GM19193 (cell line): ENCODE measurements at regions not wholly inside any gene's neighbourhood (a gene's known extent, or its start where the extent isn't known, plus 50 kb on each side); places are given as distances from the start of the nearest gene placed in this dataset.

Experiments used
- POLR2A ChIP-seq: IDR thresholded peaks from 4 replicates; pipeline ENCODE4 v1.6.1; 2011; ENCODE audit not compliant: insufficient read depth, insufficient read length; ENCODE audit errors: extremely low read depth

- no peak for TF ChIP-seq POLR2A
Measured at GRCh38 chr15:58348095-58348812, 83.5 kb upstream of the LIPC start.

GRCh38 chr15:58352026-58352929 is 79.5 kb upstream of the LIPC start:
- no peak for TF ChIP-seq POLR2A

DNA sequence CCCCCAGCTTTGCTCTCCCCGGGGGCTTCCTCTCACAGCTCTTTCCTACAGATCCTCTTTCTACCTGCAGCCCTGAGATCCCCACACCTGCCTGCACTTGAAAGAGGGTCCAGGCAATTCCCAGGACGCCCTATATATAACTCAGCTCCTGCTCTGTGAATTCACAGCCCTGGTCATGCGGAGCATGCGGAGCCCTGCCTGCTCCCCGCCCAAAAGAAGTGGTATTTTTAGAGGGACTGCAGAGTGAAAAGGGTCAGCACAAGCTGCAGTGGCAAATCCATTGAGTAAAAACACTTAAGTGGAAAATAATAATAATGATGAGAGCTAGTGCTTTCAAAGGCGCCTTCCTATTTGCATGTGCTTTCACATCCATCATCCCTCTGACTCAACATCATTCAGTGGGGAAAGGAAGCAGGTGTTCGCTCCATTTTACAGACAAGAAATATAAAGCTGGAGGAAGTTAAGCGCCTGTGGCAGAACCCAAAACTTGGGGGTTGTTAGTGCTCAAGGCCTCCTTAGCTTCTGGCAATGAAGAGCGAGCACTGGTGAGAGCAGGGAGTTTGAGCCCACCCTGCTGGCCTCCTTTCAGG is 76.3 kb upstream of the LIPC start:
- TF ChIP-seq POLR2A, result no peak

DNA sequence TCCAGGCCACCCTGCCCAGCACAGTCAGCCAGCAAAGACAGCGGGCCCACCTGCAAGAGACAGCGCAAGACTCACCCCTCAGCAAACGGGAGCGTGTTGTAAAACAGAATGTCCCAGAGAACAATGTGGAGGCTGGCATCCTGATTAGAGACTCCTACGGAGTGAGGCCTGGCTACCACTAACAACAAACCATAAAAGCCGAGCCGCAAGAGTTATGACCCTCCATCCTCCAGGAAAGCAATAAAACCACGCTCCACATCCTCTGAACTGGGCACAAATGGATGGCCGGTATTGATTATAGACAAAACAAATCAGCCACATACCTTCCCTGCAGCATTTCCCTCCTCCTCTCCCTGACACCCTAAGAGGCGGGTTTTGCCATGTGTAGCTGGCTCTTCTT is 75.8 kb upstream of the LIPC start:
- TF ChIP-seq POLR2A, result no peak

- TF ChIP-seq POLR2A, result no peak
Measured at GRCh38 chr15:58357529-58358476, 74.0 kb upstream of the LIPC start.

DNA sequence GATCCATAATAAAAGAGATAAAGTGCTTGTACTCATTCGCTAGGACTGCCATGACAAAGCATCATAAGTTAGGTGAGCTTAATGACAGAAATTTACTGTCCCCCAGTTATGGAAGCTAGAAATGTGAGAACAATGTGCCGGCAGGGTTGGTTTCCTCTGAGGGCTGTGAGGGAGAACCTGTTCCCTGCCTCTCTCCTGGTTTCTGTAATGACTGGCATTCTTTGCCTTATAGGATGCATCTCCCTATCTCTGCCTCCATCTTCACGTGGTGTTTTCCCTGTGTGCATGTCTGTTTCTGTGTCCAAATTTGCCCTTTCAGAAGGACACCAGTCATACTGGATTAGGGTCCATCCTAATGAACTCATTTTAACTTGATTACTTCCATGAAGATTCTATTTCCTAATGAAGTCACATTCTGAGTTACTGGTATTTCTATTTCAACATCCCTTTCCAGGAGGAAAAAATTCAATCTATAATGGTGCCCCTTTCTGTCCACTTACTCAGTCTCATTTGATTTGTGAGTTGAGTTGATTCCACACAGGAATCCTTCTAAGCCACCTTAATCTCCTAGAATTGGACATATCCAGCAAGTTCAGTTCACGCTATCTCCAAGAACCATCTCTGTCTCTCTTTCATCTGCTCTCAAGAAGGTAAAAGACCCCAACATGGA is 71.2 kb upstream of the LIPC start:
- TF ChIP-seq POLR2A, result no peak

- no peak for TF ChIP-seq POLR2A
Measured at GRCh38 chr15:58361273-58361759, 70.5 kb upstream of the LIPC start.

DNA sequence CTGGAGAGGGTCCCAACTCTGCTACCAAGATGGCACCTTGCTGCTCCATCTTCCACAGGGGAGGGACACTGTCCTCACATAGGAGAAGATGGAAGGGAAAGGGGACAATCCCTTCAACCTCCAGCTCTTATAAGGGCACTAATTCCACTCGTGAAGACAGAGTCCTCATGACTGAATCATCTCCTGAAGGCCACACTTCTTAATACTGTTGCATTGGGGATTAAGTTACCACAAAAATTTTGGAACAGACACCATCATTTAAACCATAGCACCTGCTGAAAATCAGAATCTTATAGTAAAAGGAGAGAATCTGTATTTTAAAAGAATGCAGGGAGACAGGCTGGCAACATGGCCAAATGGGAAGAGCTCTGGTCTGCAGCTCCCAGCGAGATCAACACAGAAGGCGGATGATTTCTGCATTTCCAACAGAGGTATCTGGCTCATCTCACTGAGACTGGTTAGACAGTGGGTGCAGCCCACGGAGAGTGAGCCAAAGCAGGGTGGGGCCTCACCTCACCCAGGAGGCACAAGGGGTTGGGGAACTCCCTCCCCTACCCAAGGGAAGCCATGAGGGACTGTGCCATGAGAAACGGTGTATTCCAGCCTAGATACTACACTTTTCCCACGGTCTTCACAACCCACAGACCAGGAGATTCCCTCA is 69.4 kb upstream of the LIPC start:
- TF ChIP-seq POLR2A, result no peak

GRCh38 chr15:58369261-58369701 is 62.5 kb upstream of the LIPC start:
- no peak for TF ChIP-seq POLR2A

DNA sequence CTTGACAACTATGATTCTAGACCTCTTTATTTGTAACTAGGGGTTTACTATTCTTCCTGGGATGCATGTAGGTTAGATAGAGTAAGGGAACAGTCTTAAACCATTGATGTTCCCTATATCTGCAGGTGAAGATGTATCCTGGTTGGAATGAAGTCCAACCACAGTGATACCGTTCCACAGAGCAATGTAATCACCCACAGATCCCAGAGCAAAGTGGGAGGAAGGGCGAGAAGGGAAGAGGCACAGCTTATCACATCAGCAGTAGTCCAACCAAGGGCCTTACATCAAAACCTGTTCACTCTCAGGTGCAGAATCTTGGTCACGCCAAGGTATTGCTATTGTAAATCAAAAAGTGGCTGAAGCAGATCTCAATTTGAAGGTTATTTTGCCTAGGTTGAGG is 61.8 kb upstream of the LIPC start:
- TF ChIP-seq POLR2A, result no peak

DNA sequence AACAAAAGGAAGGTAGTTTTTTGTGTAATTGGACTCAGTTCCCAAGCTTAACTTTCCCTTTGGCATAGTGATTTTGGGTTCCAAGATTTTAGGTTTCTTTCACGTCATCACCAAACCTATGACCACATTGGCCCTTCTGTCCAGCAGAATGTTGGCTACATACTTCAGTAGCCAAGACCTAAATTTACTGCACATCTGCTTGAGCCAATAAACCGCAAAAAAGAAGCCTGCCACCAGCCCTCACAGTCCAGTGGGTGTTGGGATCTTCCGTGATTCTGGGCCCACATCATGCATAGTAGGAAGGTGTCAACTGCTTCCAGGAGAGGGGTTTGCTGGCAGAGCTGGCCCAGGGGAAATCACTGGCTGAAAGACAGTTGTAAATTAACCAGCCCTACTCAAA is 57.6 kb upstream of the LIPC start:
- TF ChIP-seq POLR2A, result no peak

DNA sequence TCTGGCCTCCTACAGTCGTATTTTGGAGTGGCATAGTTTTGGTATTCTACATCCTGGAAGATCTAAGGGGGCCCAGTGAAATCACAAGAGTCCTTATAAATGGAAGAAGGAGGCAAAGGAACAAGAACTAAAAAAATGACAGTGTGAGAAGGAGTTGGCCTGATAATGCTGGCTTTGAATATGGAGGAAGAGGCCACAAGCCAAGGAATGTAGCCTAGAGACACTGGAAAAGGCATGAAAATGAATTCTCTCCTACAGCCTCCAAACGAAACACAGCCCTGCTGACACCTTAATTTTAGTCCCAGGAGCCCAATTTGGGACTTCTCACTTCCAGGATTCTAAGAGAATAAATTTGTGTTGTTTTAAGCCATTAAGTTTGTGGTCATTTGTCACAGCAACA is 54.6 kb upstream of the LIPC start:
- no peak for TF ChIP-seq POLR2A
